ENCODE measurements at regions not wholly inside any gene's neighbourhood (a gene's known extent, or its start where the extent isn't known, plus 50 kb on each side); places are given as distances from the start of the nearest gene placed in this dataset.

DNA sequence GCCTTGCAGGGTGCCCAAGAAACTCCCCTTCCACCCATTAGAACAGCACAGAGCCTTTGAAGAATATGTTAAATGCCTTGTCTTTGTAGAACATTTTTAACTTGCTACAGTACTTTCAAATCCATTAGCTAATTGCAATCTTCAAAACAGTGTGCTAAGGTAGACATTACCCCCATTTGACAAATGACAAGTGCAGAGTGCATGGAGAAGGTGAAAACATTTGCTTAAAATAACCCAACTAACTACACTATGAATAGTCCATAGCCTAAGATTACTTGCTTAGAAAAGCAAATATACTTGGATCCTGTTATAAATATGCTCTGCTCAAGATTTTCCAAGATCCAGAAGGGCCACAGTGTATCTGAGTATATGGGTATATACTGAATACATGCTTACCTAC lies 87.0 kb upstream of the G2E3 start:
- TF ChIP-seq, protein P1, sequence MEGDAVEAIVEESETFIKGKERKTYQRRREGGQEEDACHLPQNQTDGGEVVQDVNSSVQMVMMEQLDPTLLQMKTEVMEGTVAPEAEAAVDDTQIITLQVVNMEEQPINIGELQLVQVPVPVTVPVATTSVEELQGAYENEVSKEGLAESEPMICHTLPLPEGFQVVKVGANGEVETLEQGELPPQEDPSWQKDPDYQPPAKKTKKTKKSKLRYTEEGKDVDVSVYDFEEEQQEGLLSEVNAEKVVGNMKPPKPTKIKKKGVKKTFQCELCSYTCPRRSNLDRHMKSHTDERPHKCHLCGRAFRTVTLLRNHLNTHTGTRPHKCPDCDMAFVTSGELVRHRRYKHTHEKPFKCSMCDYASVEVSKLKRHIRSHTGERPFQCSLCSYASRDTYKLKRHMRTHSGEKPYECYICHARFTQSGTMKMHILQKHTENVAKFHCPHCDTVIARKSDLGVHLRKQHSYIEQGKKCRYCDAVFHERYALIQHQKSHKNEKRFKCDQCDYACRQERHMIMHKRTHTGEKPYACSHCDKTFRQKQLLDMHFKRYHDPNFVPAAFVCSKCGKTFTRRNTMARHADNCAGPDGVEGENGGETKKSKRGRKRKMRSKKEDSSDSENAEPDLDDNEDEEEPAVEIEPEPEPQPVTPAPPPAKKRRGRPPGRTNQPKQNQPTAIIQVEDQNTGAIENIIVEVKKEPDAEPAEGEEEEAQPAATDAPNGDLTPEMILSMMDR (conservative IDR thresholded peaks at IDR 0.05 in 1 of 2, IDR thresholded peaks at IDR 0.05 in 1 of 2; ENCODE audit: low read depth in 1 of 2, low read length in 2 of 2), result no peak
- TF ChIP-seq EZH2 (IDR thresholded peaks at IDR 0.05; ENCODE audit: low read length, missing control alignments), result no peak
